Right ventricle myocardium superior (tissue), 1 donor: ENCODE measurements at regions not wholly inside any gene's neighbourhood (a gene's known extent, or its start where the extent isn't known, plus 50 kb on each side); places are given as distances from the start of the nearest gene placed in this dataset.
A peak's percentile ranks its signal among the peaks of the same experiment; 100 is the strongest.
"Not testable (repeated sequence)": the region's sequence is repeated elsewhere in the genome, so short reads cannot be mapped to it uniquely, and the experiment has no call there.

ENCODE experiments used
- ATAC-seq: fragments of 200-7000 bp; cut with Tn5 transposase; one replicate; pipeline ENCODE4 v1.9.1; 2020; ENCODE audit warnings: mild to moderate bottlenecking; ENCODE audit not compliant: poor library complexity
- DNase-seq: peaks from one replicate; pipeline ENCODE4 v3.0.0-alpha.2; 2020
- intact Hi-C: fragments of 100-400 bp; cut with DNase I; formaldehyde crosslinking; loops from one replicate; pipeline ENCODE4 v1.11.2; 2022
- donor health status: DM: no; HTN: yes; CAD: no; lungs with severe emphysema.

DNA sequence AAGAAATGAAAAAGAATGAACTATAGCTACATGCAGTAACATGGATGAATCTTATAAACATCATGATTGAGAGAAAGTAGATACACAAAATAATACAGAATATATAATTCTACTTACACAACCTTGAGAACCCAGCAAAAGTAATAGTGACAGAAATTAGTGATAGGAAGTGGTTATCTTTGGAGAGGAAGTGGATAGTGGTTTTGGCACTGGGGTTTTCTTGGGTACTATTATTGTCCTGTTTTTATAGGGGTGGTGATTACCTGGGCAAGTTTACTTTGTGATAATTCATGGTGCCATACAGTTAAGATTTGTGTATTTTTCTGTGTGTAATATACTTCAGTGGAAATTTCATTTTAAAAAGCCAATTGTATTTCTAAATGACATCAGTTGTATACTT, 352.7 kb downstream of the AEBP2 start:
- no peak for ATAC-seq
- no peak for DNase-seq
- intact Hi-C loops = no loop called here

GRCh38 chr12:19794116-19794515, 354.8 kb downstream of the AEBP2 start:
- intact Hi-C loops = no loop called here
- no peak for DNase-seq
- ATAC-seq = no peak

GRCh38 chr12:19799216-19799615, 359.9 kb downstream of the AEBP2 start:
- DNase-seq (no peak), ATAC-seq (no peak)
- intact Hi-C loops = no loop called here

DNA sequence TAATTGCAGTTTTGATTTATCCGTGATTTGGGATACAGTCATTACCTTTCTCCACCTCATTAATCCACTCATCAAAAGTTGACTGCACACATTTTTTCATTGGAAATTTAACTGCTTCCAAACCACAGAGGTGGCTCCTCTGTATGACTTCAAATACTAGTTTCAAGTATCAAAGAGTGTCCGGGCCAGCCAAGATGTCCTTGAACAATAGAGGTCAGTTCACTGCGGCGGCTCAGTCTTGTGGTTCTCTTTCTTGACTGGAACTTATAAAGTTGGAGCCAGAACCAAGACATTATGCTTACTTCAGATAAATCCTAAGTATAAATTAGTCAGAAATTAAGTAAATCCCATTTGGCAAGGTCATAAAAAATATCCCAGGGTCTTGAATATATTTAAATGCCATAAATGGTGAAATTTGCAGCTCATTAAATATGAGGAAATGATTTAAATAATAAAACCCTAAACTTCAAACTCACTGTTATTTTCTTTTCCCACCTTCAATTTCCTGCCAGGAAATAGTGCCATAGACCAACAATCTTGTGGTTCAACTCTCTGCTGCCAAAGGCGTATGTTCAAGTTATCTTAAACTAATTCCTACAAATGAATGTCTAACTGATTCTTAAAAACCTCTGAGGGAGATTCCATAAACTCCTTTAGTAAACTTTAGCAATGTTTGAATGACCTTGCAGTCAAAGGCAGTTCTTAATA, 360.8 kb downstream of the AEBP2 start:
- intact Hi-C loops = no loop called here
- no peak for DNase-seq
- no peak for ATAC-seq

- no peak for DNase-seq
- ATAC-seq = peak; percentile 58
- intact Hi-C loops = no loop called here
Measured at GRCh38 chr12:19800884-19801283, 361.6 kb downstream of the AEBP2 start.

- ATAC-seq (no peak), DNase-seq (no peak)
- intact Hi-C loops = no loop called here
Measured at GRCh38 chr12:19801941-19802340, 362.6 kb downstream of the AEBP2 start.

GRCh38 chr12:19802915-19803314, 363.6 kb downstream of the AEBP2 start:
- ATAC-seq (no peak), DNase-seq (no peak)
- intact Hi-C loops = no loop called here

- intact Hi-C loops = no loop called here
- ATAC-seq = no peak
- no peak for DNase-seq
Measured at GRCh38 chr12:19804737-19805136, 365.4 kb downstream of the AEBP2 start.

- intact Hi-C loops = no loop called here
- DNase-seq (no peak), ATAC-seq (no peak)
Measured at GRCh38 chr12:19808371-19808770, 369.1 kb downstream of the AEBP2 start.

DNA sequence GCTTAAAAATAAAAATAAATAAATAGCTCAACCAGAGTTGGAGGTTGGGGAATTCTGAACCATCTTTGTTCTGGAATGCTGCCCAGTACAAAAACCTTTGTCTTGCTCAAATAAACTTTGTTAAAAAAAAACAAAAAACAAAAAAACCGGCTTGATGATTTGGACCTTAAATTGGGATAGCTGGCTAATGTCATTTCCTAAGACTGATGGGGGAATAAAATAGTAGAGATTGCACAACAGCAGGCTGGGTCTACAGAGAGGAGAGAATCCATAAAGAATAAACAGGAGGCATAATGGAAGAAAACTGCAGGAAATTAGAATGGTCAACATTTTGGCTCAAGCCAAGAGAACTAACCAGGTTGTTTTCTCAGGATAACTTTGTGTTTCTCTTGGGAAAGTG, 370.9 kb downstream of the AEBP2 start:
- ATAC-seq = peak; percentile 72
- intact Hi-C loops = no loop called here
- DNase-seq = no peak

GRCh38 chr12:19811922-19812321, 372.6 kb downstream of the AEBP2 start:
- intact Hi-C loops = no loop called here
- no peak for DNase-seq
- no peak for ATAC-seq

GRCh38 chr12:19819231-19819630, 379.9 kb downstream of the AEBP2 start:
- intact Hi-C loops = no loop called here
- peak; percentile 59 for DNase-seq
- ATAC-seq = peak; percentile 99

DNA sequence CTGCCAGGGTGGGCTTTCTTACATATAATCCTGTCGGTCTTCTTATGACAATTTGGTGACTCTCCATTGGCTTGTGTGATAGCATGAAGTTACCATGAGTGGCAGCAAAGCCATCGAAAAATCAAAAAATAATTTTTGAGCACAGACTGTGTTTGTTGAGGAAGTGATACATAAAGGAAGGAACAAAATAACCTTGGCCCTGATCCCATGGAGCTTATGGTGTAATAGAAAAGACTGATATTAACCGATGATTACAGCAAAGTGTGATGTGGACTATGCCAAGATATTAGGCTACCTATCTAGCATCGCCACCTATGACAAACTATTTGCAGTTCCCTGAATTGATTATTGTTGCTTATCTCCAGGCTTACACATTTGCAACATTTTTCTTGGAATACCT, 383.2 kb downstream of the AEBP2 start:
- no peak for DNase-seq
- intact Hi-C loops = no loop called here
- ATAC-seq = no peak

GRCh38 chr12:19823326-19823725, 384.0 kb downstream of the AEBP2 start:
- DNase-seq, intact Hi-C loops, ATAC-seq: not testable (repeated sequence)

- intact Hi-C loops = no loop called here
- no peak for DNase-seq
- no peak for ATAC-seq
Measured at GRCh38 chr12:19826980-19827550, 387.8 kb downstream of the AEBP2 start.

GRCh38 chr12:19829100-19829853, 390.0 kb downstream of the AEBP2 start:
- ATAC-seq (no peak), DNase-seq (no peak)
- intact Hi-C loops = no loop called here

DNA sequence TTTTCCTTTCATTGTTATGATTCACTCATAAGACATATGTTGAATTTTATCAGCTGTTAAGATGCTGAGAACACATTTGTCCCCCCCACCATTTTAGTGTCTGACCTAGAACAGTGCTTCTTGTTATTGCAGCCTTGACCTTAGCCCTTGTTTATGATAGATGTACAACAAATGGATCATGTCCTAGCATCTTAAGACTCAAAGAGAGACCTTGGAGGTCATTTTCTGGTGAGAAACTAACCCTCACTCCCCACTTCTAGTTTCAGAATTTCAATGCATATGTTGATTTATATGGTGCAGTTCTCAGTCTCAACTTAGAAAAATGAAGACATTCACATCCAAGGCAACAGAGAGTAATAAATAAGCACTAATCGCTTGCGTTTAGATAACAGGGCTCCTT, 391.2 kb downstream of the AEBP2 start:
- DNase-seq (no peak), ATAC-seq (no peak)
- intact Hi-C loops = no loop called here

DNA sequence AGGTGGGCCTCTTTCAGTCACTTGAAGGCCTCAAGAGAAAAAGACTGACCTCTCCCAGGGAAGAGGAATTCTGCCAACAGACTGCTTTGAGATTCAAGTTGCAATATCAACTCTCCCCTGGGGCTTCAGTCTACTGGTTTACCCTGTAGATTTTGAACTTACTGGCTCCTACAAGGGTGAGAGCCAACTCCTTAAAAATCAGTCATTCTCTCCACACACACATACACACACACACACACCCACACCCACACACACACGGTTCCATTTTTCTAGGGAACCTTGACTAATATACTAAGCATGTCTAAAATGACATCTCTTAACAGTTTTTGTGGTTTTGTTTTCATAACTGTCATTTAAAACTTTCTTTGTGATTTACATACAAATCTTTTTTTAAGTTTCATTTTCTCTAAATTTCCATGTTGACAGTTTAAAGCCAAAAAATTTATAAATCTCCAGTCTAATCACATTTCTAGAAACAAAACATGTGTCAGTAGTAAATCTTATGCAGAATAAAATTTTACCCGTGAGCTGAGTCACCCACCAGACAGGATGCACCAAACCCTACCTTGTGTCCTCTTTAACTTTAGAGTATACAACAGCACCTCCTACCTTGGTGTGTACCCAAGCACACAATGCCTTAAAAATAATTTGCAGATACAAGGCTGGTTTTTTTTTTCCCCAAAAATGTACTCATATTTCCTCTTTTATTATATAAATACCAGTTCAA, 394.6 kb downstream of the AEBP2 start:
- DNase-seq (no peak), ATAC-seq (peak; percentile 73)
- intact Hi-C loops = no loop called here

- intact Hi-C loops = no loop called here
- DNase-seq (no peak), ATAC-seq (no peak)
Measured at GRCh38 chr12:19834592-19834991, 395.3 kb downstream of the AEBP2 start.
